Posterior cingulate gyrus (tissue), 11 donors: ENCODE measurements at regions not wholly inside any gene's neighbourhood (a gene's known extent, or its start where the extent isn't known, plus 50 kb on each side); places are given as distances from the start of the nearest gene placed in this dataset.

ENCODE experiments used
- DNase-seq, 10 donors: peaks; one replicate each; pipeline versions ENCODE4 v3.0.0 to v3.0.0-alpha.2; 2020 to 2021; ENCODE audit warnings: mixed read lengths in 3 of 10
- intact Hi-C: fragments of 100-400 bp; cut with DNase I; formaldehyde crosslinking; loops from one replicate; pipeline ENCODE4 v1.15.1; 2023

DNA sequence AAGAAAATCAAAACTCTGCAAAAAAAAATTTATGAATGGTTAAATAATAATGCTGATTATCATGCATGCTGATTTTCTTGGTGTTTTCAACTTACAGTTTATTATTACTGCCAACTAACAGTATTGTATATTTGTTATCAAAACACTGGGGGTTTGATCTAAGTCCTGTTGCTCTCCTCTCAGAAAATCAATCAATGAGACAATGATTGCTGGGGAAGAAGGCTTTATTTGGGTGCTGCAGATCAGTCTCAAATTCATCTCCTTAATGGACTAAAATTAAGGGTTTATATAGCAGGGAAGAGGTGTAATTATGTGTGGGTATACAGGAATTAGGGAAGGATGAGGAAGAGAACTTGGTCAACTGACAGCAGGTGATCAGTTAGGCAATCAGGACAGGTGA lies 565.5 kb upstream of the CDH6 start:
- DNase-seq: no peak
- intact Hi-C loops: no loop called here

DNA sequence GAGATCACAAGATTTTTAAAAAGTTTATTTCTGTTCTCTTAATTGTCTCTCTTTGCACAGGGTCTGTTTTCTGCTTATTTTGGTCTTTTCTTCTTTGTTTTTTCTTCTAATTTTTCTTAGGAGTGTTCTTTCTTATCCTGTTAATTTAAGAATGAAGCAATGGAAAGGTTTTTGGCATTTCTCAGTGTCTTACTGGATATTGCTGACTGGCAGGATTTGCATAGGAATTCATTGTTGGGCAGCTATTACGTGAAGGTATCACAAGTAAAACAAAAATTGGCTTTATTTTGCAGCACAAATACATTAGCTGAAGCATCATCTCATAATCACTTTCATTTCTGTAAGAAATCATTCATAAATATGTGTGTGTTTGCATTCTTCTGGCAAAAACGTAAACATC lies 566.9 kb upstream of the CDH6 start:
- intact Hi-C loops: no loop called here
- no peak for DNase-seq

DNA sequence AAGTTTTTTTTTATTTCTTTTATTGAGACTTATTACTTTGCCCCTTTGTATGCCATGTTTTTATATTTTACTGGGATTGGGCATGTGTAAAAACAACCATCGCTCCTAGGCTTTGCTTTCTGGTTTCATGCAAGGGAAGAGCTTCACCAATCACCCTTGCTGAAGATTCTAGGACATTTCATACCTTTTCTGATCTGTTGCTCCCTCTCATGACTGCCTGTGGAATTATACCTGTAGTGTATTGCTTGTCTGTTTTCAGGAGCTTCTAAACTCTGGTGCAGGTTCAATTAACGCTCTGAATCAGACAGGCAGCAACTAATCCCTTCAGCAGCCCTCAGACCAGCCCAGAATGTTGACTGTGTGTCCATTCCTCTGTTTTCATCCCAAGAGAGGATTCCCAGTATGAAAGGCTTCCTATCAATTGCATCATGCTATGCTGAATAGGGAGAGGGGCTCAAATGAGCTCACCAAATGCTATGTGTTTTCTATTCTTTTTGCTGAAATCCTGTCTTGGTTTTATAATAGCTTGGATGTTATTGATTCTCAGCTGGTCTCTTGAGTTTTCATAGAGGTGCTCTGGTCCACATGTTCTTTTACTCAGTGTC lies 572.9 kb upstream of the CDH6 start:
- intact Hi-C loops: no loop called here
- DNase-seq: no peak

DNA sequence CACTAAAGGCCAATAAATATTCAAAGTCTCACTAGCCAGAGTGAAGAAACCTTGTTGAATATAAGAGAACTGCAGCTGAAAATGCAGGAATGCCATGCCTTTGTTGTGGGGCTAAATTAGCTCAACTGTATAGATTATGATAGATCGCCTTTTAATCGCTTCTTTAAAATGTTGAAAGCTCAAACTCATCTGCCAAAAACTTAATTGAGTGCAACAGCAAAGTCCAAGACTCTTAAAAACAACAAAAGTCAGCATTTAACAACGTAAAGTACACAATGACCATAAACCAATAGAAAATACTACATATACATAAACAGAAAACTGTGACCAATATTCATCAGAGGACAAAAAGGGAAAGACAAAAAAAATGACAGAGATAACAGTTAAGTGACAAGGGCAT lies 585.0 kb upstream of the CDH6 start:
- intact Hi-C loops: no loop called here

DNA sequence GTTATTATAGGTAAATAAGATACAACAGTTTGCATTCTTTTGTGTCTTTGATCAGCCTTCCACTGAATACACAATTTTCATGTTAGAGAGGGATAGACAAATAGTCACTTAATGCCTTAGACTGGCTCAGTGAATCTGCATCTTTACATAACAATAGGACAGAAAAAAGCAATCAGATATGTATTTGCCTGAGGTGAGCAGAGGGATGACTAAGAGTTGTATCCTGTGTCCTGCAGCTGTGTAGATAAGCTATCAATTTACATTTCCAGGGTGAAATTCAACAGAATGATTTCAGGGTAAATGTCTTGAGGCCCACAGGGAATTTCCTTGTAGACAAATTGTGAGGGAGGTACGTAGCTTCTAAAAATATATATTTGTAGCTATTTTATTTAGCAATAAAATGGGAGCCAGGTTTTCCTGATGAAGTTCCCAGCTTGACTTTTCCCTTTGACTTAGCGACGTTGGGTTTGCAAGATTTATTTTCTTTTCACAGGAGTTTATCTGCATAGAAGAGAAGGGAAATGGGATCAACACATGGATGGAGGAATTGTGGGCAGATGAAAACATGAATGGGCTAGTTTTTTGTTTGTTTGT lies 586.1 kb upstream of the CDH6 start:
- DNase-seq: no peak
- intact Hi-C loops: no loop called here

More for the DNA sequence above, 585.0 kb upstream of the CDH6 start:
- no peak for DNase-seq

DNA sequence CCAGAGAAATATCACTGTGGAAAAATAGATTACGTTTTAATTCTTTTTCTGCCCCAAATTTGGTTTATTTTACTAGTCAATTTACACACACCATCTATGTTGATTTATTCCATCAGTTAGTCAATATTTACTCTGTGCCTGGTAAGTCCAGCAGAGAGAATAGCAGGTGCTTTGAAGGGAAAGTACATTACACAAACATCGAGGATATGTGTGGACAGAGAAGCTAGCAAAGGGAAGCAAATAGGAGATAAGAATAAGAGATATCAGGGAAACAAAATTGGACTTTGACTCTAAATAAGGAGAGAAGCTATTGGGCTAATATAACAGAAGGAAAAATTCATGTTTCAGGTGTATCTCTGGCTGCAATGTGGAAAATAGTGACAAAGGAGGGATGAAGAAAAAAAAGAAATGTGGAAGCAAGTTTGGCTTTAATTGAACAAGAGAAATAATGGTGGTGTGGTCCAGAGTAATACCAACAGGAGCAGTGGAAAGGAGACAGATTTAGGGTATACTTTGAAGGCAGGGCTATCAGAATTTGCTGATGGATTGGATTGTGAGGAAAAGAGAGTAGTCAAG lies 587.7 kb upstream of the CDH6 start:
- intact Hi-C loops: no loop called here
- no peak for DNase-seq

DNA sequence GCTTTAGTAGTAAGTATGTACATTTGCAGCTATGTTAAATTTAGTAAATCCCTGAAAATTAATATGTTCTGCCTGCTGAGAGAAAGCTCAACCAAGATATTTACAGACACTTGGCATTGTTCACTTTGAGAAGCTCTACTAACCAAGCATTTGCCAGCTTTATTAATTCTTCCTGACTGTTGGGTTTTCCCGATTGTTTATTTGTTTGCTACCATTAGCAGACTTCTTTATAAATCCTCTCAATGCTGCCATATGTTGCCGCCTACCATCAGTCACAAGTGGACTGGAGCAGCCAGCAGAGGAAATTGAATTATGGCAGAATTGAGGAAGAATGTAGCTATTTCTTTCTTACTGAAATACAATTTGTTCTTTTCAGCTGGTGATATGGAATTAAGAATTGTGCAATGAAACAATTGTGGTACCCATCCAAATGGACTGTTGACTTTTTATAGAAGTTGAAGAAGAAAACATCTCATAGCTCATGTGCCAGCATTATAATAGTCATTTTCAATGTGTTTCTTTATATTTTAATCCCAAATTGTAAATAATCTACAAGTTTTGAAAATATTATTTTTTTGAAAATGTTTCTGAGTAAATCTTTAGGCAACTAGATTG lies 588.7 kb upstream of the CDH6 start:
- no peak for DNase-seq
- intact Hi-C loops: no loop called here

DNA sequence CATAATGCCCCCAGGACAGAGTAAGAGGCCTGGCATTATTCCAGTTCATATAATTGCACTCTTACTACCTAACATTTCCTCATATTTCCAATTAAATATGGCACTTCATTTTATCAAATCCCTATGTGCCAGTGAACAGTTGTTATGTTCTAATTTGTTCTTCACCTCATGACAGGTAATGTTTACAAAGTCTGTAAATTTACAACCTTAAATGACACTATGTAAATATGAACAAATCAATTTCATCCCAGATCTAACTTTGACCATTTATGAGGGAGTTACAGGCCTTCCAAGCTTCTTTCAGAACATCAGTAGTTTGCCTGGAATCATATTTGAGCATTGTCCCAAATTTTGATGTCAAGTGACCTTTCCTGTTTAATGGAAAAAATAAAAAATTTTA lies 592.6 kb upstream of the CDH6 start:
- intact Hi-C loops: no loop called here
- no peak for DNase-seq

DNA sequence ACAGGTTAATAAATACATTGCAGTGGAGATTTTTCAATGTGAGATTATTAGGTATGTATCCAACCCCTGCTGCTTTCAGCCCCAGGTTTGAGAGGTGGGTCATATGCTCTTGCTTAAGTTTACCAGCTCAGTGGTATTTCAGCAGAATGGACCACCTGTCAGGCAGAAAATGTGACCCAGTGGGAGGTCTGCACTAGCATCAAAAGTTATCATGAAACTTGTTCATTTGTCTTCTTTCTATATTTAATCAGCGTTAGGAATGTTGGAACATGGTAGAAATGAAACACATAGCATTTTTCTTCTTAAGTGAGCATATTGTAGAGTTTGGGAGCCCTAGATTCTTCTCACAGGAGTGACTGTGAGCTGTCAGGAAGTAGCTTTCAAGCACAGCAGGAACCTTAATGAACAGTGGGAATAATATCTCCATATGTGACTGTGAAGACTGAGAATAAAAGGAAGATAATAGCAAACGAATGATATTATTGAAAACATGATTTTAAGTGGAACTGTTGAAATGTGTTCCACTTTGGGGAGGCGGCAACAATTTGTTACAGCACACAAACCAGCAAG lies 596.9 kb upstream of the CDH6 start:
- intact Hi-C loops: no loop called here
- DNase-seq: no peak

DNA sequence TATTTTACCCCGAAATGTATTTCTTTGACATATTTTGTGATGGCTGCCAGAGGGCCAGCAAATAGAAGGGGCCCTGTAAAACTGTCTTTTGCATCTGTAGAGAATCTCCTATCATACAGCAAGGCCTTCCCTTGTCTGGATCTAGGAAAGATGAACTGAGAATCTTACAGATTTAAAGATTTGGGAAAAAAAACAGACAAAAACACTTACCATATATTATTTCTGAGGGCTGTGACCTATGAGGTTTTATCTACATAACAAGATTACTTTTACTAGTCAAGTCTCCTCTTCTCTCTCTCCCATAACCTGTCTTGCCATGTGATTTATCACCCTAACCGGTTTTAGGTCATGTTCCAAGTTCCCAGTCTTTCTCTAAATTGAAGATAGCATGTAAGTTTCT lies 599.2 kb upstream of the CDH6 start:
- intact Hi-C loops: no loop called here
- DNase-seq: no peak

DNA sequence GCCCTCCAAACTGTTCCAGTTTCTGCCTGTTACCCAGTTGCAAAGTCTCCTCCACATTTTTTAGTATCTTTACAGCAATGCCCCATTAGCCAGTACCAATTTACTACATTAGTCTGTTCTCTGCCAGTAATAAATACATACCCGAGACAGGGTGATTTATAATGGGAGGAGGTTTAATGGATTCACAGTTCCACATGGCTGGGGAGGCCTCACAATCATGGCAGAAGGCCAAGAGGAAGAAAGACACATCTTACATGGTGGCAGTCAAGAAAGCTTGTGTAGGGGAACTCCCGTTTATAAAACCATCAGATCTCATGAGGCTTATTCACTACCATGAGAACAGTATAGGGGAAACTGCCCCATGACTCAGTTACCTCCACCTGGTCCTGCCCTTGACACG lies 600.7 kb upstream of the CDH6 start:
- intact Hi-C loops: no loop called here
- no peak for DNase-seq

DNA sequence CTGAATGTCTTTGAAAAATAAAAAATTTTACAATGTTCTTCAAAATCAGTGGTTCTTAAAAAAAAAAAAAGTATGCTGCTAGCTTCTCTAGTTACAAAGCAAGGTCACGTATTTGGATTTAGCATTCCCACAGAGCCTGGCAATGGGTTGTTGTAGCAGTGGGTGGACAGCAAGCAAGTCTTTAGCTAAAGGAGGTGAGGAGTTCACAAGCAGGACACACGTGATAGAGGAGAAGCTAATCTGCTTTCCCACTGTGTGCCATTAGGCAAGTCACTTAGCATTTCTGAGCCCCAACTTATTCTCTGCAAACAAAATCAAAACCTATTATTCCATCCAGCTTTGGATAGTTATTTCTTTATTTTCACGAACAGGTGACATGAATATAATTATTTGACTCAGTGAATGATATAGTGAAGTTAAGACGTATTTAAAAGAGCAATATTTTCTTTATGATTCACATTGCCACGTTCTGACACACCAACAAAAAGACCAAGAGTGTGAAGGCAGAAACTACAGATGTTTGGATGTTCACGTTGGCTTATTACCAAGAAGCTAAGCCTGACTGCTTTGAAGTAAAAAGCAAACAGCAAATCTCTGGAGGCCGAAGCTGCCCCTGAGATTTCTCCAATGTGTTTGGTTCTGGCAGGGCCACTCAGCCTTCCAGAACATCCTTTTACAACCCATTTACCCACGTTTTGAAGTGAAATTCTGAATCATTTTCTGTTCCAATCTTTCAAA lies 612.1 kb upstream of the CDH6 start:
- intact Hi-C loops: no loop called here
- DNase-seq: no peak

DNA sequence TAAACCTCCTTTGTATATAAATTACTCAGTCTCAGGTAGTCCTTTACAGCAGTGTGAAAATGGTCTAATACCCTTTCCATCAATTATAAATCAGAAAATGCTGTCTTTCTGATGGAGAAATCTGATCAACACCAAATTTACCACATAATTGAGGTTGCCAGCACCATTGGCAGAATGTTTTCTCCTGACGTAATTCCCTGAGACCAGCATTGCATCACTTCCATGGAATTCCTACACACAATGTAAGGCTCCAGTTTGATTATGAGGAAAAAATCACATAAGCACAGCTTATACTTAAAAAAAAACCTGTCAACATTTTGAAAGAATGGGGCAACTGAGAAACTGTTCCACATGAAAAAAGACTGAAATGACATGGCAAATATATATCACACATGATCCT lies 618.7 kb upstream of the CDH6 start:
- intact Hi-C loops: no loop called here
- DNase-seq: no peak

DNA sequence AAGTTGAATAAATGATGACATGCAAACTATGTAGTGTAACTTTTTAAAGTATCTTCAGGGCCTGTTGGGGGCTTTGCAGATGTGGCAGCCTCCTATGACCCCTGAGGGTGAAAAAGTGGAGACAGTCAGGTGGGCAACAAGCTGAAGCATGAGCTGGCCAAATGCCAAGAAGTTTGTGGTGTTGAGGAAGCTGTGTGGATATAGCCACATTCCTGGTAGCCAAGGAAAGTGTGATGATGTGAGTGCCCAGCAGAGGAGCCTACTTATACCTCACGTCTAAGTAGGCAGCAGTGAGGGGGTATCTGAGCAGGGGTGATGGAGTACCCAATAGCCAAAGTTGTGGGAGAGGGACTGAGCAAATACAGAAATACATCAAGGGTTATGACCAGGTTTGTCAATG lies 621.2 kb upstream of the CDH6 start:
- intact Hi-C loops: no loop called here
- peak in 2 of 10 donors; percentile 10 to 43 for DNase-seq

DNA sequence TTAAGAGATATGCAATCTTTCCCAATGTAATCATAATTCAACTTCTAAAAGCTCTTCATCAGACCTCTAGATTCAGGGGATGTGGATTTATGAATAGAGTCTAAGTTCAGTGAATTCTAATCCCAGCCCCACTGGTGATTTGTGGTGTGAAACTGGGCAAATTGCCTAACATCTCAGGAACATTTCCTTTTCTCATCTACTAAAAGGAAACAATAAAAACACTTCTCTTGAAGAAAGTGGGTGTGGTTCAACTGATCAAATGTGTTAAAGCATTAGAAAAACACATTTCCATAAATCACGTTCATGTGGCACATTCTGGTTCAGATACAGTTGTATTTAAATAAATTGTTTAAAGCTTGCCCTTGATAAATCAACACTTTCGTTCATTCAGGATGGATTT lies 631.7 kb upstream of the CDH6 start:
- intact Hi-C loops: no loop called here
- no peak for DNase-seq

DNA sequence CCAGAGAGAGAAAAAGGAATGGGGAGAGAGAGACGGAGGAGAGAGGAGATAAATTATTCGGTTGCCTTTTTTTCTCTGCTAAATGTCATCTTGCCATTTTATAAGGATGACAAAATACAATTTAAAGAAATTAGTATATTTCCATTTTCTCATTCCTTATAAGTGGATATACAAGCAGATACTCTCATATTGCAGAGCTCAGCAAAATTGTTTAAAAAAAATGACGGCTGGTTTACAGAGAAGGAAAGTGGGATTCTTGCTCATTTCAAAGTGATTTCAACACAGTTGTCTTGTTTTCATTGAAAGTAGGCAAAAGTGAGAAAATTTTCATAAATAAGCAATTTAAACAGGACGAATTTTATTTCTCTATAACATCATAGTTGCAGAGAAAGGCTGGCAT lies 641.9 kb upstream of the CDH6 start:
- DNase-seq: no peak
- intact Hi-C loops: no loop called here

DNA sequence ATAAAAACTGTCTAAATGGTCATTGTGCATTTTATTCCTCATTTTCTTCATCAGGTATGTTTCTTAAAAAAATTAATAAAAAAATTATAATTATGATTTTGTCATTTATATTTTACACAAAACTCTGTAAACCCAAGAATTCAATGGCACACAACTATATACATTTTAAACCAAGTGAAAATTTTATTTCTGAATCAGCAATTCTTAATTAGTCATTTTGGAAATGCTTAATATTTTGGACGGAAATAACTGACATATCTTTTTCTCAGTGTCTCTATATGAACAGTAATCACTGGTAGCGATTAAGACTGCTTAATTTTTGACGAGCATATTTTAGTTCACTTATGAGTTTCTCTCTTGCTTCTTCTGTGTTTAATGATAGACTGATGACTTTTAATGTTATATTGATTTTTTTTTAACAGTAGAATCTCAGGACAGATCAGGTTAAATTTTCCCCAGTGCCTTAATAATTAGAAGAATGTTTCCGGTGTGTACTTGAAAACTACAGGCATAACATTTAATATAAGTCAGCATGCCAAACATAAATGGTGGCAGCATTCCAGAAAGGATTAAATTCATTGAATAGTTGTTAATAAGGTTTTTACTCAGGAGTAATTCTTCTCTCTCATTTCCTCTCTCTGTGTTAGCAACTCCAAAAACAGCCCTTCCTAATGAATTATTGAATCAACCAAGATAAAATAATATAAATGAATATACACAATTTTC lies 644.7 kb upstream of the CDH6 start:
- no peak for DNase-seq
- intact Hi-C loops: no loop called here

DNA sequence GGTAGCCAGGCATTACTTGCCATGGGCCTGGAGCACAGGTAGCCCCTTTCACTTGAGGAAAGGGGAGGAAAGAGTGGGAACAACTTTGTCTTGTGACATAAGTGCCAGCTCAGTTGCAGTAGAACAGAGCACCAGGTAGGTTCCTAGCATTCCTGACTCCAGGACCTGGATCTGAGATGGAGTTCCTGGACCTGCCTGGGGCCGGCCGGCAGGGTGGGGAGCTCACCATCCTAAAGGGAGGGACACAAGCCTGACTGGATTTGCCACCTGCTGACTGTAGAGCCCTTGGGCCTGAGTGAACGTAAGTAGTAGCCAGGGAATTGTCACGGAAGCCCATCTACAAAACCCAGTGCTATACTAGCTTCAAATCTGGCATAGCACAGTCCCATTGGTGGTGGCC lies 653.3 kb upstream of the CDH6 start:
- peak in 1 of 10 donors; percentile 62 for DNase-seq
- intact Hi-C loops: no loop called here

DNA sequence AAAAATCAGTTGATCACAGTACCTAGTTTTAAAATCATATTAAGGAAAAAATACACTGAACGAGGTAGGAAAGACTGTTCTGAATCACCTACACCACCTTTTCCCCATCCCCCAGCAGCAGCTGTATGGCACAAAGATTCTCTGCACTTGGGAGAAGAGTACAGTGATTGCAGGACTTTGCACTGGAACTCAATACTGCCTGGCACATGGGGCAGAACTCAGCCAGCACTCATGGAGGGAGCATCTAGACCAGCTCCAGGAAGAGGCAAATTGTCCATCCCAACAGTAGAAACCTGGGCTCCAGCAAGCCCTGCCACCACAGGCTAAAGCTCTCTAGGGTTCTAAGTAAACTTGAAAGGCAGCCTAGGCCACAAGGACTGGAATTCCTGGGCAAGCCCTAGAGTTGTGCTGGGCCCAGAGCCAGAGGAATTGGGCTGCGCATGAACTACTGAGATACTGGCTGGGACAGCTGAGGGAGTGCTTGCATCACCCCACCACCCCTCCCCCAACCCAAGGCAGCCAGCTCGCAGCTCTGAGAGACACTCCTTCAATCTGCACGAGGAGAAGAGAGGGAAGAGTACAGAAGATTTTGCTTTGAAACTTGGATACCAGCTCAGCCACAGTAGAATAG lies 654.4 kb upstream of the CDH6 start:
- intact Hi-C loops: no loop called here
- peak in 2 of 10 donors; percentile 37 to 73 for DNase-seq

DNA sequence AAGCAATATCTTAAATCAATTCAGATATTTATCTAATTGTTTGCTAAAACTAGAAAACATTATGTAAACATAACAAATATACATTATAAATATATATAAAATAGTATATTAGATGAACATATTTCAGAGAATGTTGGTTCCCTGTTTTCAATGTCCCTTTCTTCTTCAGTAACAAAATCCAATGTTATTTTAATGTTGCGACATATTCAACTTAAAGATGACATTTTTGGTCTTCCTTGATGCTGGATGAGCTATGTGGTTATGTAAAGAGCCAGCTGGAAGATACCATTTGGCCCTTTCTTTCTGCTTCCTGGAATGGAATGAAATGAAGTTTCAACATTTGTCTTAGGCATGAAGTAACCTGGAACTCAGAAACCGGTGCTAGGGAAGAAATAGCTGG lies 668.1 kb upstream of the CDH6 start:
- no peak for DNase-seq
- intact Hi-C loops: no loop called here
